MCF 10A (cell line): ENCODE measurements at regions not wholly inside any gene's neighbourhood (a gene's known extent, or its start where the extent isn't known, plus 50 kb on each side); places are given as distances from the start of the nearest gene placed in this dataset.

Source experiments
- BruUV-seq: library from RNA; stranded (reverse); fragments of 400-500 nt; replicated peaks from 2 replicates; lab custom pipeline; 2021; lab: Mats Ljungman, UMichigan
- CTCF ChIA-PET: fragments of 300-600 bp; sonication (Branson Sonifier 250); formaldehyde crosslinking; extraction: SDS; loops from one replicate; lab custom pipeline; 2021; ENCODE audit warnings: antibody characterized with exemption, inconsistent platforms; lab: Yijun Ruan, JAX
- POLR2A ChIA-PET: fragments of 300-600, 350-650 bp; sonication (Branson Sonifier 250); formaldehyde crosslinking; extraction: SDS; loops from one replicate; lab custom pipeline; 2020; ENCODE audit warnings: antibody characterized with exemption, inconsistent platforms; lab: Yijun Ruan, JAX
- DNase-seq: peaks from one replicate; pipeline ENCODE4 v3.0.0-alpha.2; 2018; ENCODE audit not compliant: unreplicated experiment
- H3K27ac Mint-ChIP-seq: one replicate; pipeline ENCODE4 v1.8.0; 2022; ENCODE audit warnings: mild to moderate bottlenecking, low read depth, mixed read lengths; ENCODE audit not compliant: unreplicated experiment
- H3K27me3 Mint-ChIP-seq: one replicate; pipeline ENCODE4 v1.8.0; 2022; ENCODE audit warnings: mixed read lengths; ENCODE audit not compliant: insufficient read depth, unreplicated experiment
- H3K36me3 Mint-ChIP-seq: one replicate; pipeline ENCODE4 v1.8.0; 2022; ENCODE audit warnings: mild to moderate bottlenecking, moderate library complexity, mixed read lengths; ENCODE audit not compliant: insufficient read depth, unreplicated experiment
- H3K4me1 Mint-ChIP-seq: one replicate; pipeline ENCODE4 v1.8.0; 2022; ENCODE audit warnings: mixed read lengths; ENCODE audit not compliant: insufficient read depth, unreplicated experiment
- H3K4me3 Mint-ChIP-seq: one replicate; pipeline ENCODE4 v1.8.0; 2022; ENCODE audit warnings: mild to moderate bottlenecking, moderate library complexity, mixed read lengths; ENCODE audit not compliant: unreplicated experiment
- H3K9me3 Mint-ChIP-seq: one replicate; pipeline ENCODE4 v1.8.0; 2022; ENCODE audit warnings: mixed read lengths; ENCODE audit not compliant: unreplicated experiment
- intact Hi-C: fragments of 100-400 bp; cut with micrococcal nuclease; formaldehyde crosslinking; loops from 2 replicates; pipeline ENCODE4 v1.14.1; 2022
- TF ChIP-seq, protein P1 (sequence below): fragments of 200-600 bp; IDR thresholded peaks from one replicate; pipeline ENCODE4 v1.8.0; 2022; ENCODE audit warnings: antibody characterized with exemption, mild to moderate bottlenecking; ENCODE audit not compliant: unreplicated experiment

DNA sequence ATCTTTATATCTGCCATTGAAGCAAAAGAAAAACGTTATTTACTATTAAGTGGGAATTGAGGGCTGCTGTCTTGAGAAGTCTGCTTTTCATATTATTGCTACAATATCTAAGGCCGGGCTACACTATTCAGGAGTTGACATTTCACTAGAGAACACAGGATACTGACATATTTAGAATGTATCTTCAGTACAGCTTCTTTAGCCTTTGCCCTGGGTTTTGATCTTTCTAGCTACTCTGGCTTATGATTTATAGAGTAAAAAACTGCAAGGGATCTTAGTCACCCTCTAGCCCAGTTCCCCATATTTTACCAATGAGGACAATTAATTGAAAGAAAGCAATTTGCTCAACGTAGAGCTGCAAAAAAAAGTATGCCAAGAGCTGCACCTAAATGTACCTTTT lies 307.4 kb upstream of the DPPA4 start:
- CTCF ChIA-PET, result no interaction called here
- no peaks in the 10 kb centered on the region for H3K27me3 Mint-ChIP-seq
- H3K4me3 Mint-ChIP-seq, result no peak overlapping the region
- H3K36me3 Mint-ChIP-seq, result no peaks in the 10 kb centered on the region
- POLR2A ChIA-PET, result no interaction called here
- H3K4me1 Mint-ChIP-seq, result peaks cover 5% of the 10 kb centered on the region
- H3K9me3 Mint-ChIP-seq, result peaks cover 7% of the 10 kb centered on the region
- DNase-seq, result no peak
- no peak overlapping the region for H3K27ac Mint-ChIP-seq
- intact Hi-C loops, result no loop called here
- BruUV-seq, result no TSS peak
- TF ChIP-seq, protein P1, sequence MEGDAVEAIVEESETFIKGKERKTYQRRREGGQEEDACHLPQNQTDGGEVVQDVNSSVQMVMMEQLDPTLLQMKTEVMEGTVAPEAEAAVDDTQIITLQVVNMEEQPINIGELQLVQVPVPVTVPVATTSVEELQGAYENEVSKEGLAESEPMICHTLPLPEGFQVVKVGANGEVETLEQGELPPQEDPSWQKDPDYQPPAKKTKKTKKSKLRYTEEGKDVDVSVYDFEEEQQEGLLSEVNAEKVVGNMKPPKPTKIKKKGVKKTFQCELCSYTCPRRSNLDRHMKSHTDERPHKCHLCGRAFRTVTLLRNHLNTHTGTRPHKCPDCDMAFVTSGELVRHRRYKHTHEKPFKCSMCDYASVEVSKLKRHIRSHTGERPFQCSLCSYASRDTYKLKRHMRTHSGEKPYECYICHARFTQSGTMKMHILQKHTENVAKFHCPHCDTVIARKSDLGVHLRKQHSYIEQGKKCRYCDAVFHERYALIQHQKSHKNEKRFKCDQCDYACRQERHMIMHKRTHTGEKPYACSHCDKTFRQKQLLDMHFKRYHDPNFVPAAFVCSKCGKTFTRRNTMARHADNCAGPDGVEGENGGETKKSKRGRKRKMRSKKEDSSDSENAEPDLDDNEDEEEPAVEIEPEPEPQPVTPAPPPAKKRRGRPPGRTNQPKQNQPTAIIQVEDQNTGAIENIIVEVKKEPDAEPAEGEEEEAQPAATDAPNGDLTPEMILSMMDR, result no peak

DNA sequence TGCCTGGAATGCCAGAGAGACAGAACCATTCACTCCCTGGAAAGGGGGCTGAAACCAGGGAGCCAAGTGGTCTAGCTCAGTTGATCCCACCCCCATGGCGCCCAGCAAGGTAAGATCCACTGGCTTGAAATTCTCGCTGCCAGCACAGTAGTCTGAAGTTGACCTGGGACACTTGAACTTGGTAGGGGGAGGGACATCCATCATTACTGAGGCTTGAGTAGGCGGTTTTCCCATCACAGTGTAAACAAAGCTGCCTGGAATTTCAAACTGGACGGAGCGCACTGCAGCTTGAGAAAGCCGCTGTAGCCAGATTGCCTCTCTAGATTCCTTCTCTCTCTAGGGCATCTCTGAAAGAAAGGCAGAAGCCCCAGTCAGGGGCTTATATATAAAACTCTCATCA lies 310.7 kb upstream of the DPPA4 start:
- Mint-ChIP-seq H3K27ac (no peak overlapping the region), H3K4me3 (no peak overlapping the region), H3K36me3 (no peaks in the 10 kb centered on the region), H3K4me1 (no peaks in the 10 kb centered on the region), H3K9me3 (peaks cover 15% of the 10 kb centered on the region), H3K27me3 (no peaks in the 10 kb centered on the region)
- ChIA-PET POLR2A (no interaction called here), CTCF (no interaction called here)
- no TSS peak for BruUV-seq
- no peak for DNase-seq
- intact Hi-C loops, result no loop called here
- TF ChIP-seq, protein P1, result no peak

- intact Hi-C loops, result no loop called here
- no TSS peak for BruUV-seq
- CTCF ChIA-PET, result interaction anchor here (0.6 to 0.7 kb wide), 2 partner anchors 21 to 365 kb away, joined by 3 read pairs; no protein-coding TSS in a partner anchor
- H3K36me3 Mint-ChIP-seq, result no peaks in the 10 kb centered on the region
- no peak overlapping the region for H3K4me3 Mint-ChIP-seq
- H3K9me3 Mint-ChIP-seq, result peaks cover 7% of the 10 kb centered on the region
- H3K4me1 Mint-ChIP-seq, result no peaks in the 10 kb centered on the region
- DNase-seq, result no peak
- POLR2A ChIA-PET, result interaction anchor here (0.6 kb wide), 1 partner anchor 29 kb away, joined by 3 read pairs; no protein-coding TSS in a partner anchor
- H3K27ac Mint-ChIP-seq, result no peak overlapping the region
- H3K27me3 Mint-ChIP-seq, result no peaks in the 10 kb centered on the region
- TF ChIP-seq, protein P1, result no peak
These were observed 318.9 kb upstream of the DPPA4 start for GRCh38 chr3:109656225-109656624.

DNA sequence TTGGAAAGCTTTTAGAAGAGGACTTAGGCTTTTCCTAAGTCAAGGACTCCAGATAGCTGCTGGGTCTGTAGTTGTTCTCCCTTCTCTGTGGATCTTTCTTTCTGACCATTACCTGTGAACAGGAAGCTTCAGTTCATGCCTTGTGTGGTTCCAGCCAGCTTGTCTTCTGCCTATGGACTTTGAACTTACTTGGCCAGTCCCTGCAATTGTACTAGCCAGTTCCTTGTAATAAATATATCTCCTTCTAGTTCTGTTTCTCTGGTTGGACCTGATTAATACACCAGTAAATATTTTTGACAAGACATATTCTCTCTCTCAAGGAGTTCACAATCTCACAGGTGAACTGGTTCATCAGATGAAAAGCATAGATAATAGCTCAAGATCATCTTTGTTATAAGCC lies 341.3 kb upstream of the DPPA4 start:
- TF ChIP-seq, protein P1, result no peak
- ChIA-PET CTCF (interaction anchor here (0.6 to 0.7 kb wide), 2 partner anchors 232 to 582 kb away, joined by 3 read pairs; no protein-coding TSS in a partner anchor), POLR2A (no interaction called here)
- no peaks in the 10 kb centered on the region for H3K36me3 Mint-ChIP-seq
- no peaks in the 10 kb centered on the region for H3K4me1 Mint-ChIP-seq
- H3K9me3 Mint-ChIP-seq, result no peaks in the 10 kb centered on the region
- intact Hi-C loops, result no loop called here
- no peak overlapping the region for H3K4me3 Mint-ChIP-seq
- no peak overlapping the region for H3K27ac Mint-ChIP-seq
- BruUV-seq, result no TSS peak
- DNase-seq, result no peak
- no peaks in the 10 kb centered on the region for H3K27me3 Mint-ChIP-seq
